A673 (cell line): ENCODE measurements at regions not wholly inside any gene's neighbourhood (a gene's known extent, or its start where the extent isn't known, plus 50 kb on each side); places are given as distances from the start of the nearest gene placed in this dataset.

Experiments
- BruUV-seq: library from RNA; stranded (reverse); fragments of 400-500 nt; replicated peaks from 2 replicates; lab custom pipeline; 2021; lab: Mats Ljungman, UMichigan
- CTCF ChIA-PET: fragments of 300-600 bp; sonication (Branson Sonifier 250); formaldehyde crosslinking; loops from one replicate; lab custom pipeline; 2022; ENCODE audit warnings: antibody characterized with exemption; lab: Charles Lee
- POLR2A ChIA-PET: fragments of 300-600 bp; sonication (Branson Sonifier 250); formaldehyde crosslinking; loops from one replicate; lab custom pipeline; 2022; ENCODE audit warnings: antibody characterized with exemption; ENCODE audit not compliant: low non-redundant PET; lab: Charles Lee
- DNase-seq: peaks from one replicate; pipeline ENCODE4 v3.0.0-alpha.2; 2015; ENCODE audit warnings: low spot score
- H3K27ac ChIP-seq: fragments of 200-600 bp; sonication (generic); 2 replicates; pipeline ENCODE4 v1.5.1; 2016; ENCODE audit warnings: mixed run types, low read depth, mild to moderate bottlenecking, mixed read lengths, antibody characterized with exemption, low read length; ENCODE audit not compliant: poor library complexity, severe bottlenecking
- H3K27me3 ChIP-seq: fragments of 200-600 bp; sonication (generic); replicated peaks from 2 replicates; pipeline ENCODE4 v1.6.1; 2017; ENCODE audit warnings: mixed run types, low read depth, mild to moderate bottlenecking, mixed read lengths, antibody characterized with exemption, low read length; ENCODE audit not compliant: insufficient read depth, poor library complexity
- H3K36me3 ChIP-seq: fragments of 200-600 bp; sonication (generic); 2 replicates; pipeline ENCODE4 v1.6.1; 2016; ENCODE audit warnings: mixed run types, mild to moderate bottlenecking, mixed read lengths, antibody characterized with exemption, low read length; ENCODE audit not compliant: insufficient read depth, poor library complexity, severe bottlenecking
- H3K4me1 ChIP-seq: fragments of 200-600 bp; sonication (generic); 2 replicates; pipeline ENCODE4 v1.6.1; 2017; ENCODE audit warnings: mixed run types, mild to moderate bottlenecking, mixed read lengths, antibody characterized with exemption, low read length; ENCODE audit not compliant: insufficient read depth, poor library complexity, severe bottlenecking
- H3K4me3 ChIP-seq: fragments of 200-600 bp; sonication (generic); 2 replicates; pipeline ENCODE4 v1.5.1; 2016; ENCODE audit warnings: low read depth, mixed run types, mild to moderate bottlenecking, mixed read lengths, low read length; ENCODE audit not compliant: poor library complexity, severe bottlenecking
- H3K9me3 ChIP-seq: fragments of 200-600 bp; sonication (generic); 2 replicates; pipeline ENCODE4 v1.6.1; 2016; ENCODE audit warnings: mixed run types, low read depth, mild to moderate bottlenecking, mixed read lengths, antibody characterized with exemption, low read length; ENCODE audit not compliant: poor library complexity, severe bottlenecking
- EZH2 ChIP-seq: fragments of 200-600 bp; sonication (generic); IDR thresholded peaks from 2 replicates; pipeline ENCODE4 v1.6.1; 2017; ENCODE audit warnings: borderline replicate concordance, low read depth, mild to moderate bottlenecking, mixed read lengths, antibody characterized with exemption, low read length; ENCODE audit not compliant: poor library complexity, severe bottlenecking
- intact Hi-C: fragments of 100-400 bp; cut with micrococcal nuclease; formaldehyde crosslinking; loops from one replicate; pipeline ENCODE4 v1.10.0; 2022; ENCODE audit not compliant: unreplicated experiment
- TF ChIP-seq, protein P1 (sequence below): fragments of 300-800, 200-600 bp; sonication (generic); conservative IDR thresholded peaks from 2 replicates; pipeline ENCODE4 v1.5.1; 2017; ENCODE audit warnings: low read depth, mild to moderate bottlenecking, antibody characterized with exemption, low read length, moderate library complexity, mixed read lengths

DNA sequence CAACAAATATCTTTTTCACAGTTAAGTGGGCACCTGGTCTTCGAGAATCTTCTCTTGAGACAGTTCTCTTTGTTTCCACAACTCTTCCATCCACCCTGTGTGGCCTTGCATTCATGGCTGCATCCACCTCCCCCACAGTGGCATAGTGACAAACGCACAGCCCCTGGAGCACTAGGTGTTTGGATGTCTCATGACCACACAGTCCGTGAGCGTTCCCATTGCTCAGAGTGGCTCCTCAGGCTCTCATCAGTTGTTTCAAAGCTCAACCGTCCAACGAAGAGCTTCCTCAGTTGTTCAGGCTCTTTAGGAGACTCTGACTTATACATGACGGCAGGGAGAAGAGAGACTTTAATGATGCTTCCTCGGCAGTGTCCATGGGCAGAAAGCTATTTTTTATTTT lies 191.6 kb downstream of the CDRT15L2 start:
- intact Hi-C loops = no loop called here
- H3K27me3 ChIP-seq = no peaks in the 10 kb centered on the region
- DNase-seq = no peak
- H3K27ac ChIP-seq = no peak overlapping the region
- CTCF ChIA-PET = no interaction called here
- H3K4me1 ChIP-seq = no peaks in the 10 kb centered on the region
- H3K4me3 ChIP-seq = no peak overlapping the region
- POLR2A ChIA-PET = no interaction called here
- TF ChIP-seq, protein P1, sequence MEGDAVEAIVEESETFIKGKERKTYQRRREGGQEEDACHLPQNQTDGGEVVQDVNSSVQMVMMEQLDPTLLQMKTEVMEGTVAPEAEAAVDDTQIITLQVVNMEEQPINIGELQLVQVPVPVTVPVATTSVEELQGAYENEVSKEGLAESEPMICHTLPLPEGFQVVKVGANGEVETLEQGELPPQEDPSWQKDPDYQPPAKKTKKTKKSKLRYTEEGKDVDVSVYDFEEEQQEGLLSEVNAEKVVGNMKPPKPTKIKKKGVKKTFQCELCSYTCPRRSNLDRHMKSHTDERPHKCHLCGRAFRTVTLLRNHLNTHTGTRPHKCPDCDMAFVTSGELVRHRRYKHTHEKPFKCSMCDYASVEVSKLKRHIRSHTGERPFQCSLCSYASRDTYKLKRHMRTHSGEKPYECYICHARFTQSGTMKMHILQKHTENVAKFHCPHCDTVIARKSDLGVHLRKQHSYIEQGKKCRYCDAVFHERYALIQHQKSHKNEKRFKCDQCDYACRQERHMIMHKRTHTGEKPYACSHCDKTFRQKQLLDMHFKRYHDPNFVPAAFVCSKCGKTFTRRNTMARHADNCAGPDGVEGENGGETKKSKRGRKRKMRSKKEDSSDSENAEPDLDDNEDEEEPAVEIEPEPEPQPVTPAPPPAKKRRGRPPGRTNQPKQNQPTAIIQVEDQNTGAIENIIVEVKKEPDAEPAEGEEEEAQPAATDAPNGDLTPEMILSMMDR = no peak
- TF ChIP-seq EZH2 = no peak
- no peaks in the 10 kb centered on the region for H3K36me3 ChIP-seq
- no peaks in the 10 kb centered on the region for H3K9me3 ChIP-seq
- no TSS peak for BruUV-seq

DNA sequence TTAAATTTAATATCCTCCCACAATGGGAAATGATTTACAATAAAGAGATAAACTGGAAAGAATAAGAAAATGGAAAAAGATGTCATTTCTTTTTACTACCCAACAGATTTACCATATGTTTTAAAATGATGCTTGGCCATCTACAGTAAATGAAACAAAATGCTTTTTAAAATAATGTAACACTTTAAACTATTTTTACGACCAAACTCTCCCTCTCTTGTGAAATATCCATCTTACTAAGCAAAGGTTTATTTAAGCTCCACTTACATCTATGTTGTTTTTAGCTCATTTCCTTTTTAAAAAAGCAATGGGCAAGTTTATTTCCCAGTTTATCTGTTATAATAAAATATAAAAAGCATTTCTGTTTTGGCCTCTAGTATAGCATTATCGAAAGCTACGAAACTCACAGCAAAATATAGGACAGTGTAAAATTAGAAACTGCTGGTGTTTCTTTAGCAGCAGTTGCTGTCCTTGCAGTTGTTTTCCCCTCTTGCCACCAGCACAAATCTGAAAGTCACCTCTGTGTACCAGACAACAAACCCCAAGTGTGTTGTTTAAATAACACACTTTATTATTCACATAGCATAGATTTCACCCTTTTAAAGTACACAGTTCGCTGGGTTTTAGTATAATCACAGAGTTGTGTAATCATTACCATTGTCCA lies 195.1 kb downstream of the CDRT15L2 start:
- BruUV-seq = no TSS peak
- no peak overlapping the region for H3K4me3 ChIP-seq
- POLR2A ChIA-PET = no interaction called here
- no peaks in the 10 kb centered on the region for H3K4me1 ChIP-seq
- DNase-seq = no peak
- intact Hi-C loops = no loop called here
- no peak for TF ChIP-seq EZH2
- TF ChIP-seq, protein P1 = no peak
- no peaks in the 10 kb centered on the region for H3K27me3 ChIP-seq
- no peaks in the 10 kb centered on the region for H3K9me3 ChIP-seq
- no peaks in the 10 kb centered on the region for H3K36me3 ChIP-seq
- CTCF ChIA-PET = no interaction called here
- H3K27ac ChIP-seq = no peak overlapping the region

DNA sequence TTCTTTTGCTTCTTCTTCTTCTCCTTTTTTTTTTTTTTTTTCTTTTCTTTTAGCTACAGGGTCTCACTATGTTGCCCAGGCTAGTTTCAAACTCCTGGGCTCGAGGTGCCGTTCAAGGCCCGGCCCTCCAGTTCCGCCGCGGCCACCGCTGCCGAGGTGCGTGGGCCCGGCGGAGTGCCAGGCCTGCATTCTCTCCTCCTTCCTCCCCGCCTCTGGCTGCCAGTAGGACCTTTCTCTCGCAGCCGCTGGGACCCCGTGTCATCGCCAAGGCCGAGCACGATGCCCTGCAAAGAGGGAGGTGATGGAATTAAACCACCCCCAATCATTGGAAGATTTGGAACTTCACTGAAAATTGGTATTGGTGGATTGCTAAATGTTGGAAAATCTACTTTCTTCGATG lies 195.8 kb downstream of the CDRT15L2 start:
- intact Hi-C loops = no loop called here
- no peak overlapping the region for H3K27ac ChIP-seq
- no peaks in the 10 kb centered on the region for H3K9me3 ChIP-seq
- H3K27me3 ChIP-seq = no peaks in the 10 kb centered on the region
- TF ChIP-seq, protein P1 = no peak
- TF ChIP-seq EZH2 = no peak
- POLR2A ChIA-PET = no interaction called here
- no peak for DNase-seq
- CTCF ChIA-PET = no interaction called here
- no peaks in the 10 kb centered on the region for H3K36me3 ChIP-seq
- H3K4me3 ChIP-seq = no peak overlapping the region
- no peaks in the 10 kb centered on the region for H3K4me1 ChIP-seq
- no TSS peak for BruUV-seq
